ENCODE measurements at regions not wholly inside any gene's neighbourhood (a gene's known extent, or its start where the extent isn't known, plus 50 kb on each side); places are given as distances from the start of the nearest gene placed in this dataset.

- no peak for TF ChIP-seq FOXA1 (IDR thresholded peaks at IDR 0.05)
- no peak for TF ChIP-seq CTBP1 (IDR thresholded peaks at IDR 0.05; ENCODE audit: borderline replicate concordance)
- TF ChIP-seq SP1 (IDR thresholded peaks at IDR 0.05) = no peak
- no peak for TF ChIP-seq SUZ12 (IDR thresholded peaks at IDR 0.05)
- TF ChIP-seq TARDBP (IDR thresholded peaks at IDR 0.05) = no peak
- TF ChIP-seq FOXM1 (IDR thresholded peaks at IDR 0.05; ENCODE audit: borderline replicate concordance) = no peak
- no peak for TF ChIP-seq PKNOX1 (IDR thresholded peaks at IDR 0.05)
- no peak for TF ChIP-seq ARNT (IDR thresholded peaks at IDR 0.05)
- TF ChIP-seq NFRKB (IDR thresholded peaks at IDR 0.05) = no peak
Observed at GRCh38 chr10:130607366-130607765, 471.2 kb downstream of the GLRX3 start.

Measured in HEK293T (cell line).